HG02642 (cell line): ENCODE measurements at regions not wholly inside any gene's neighbourhood (a gene's known extent, or its start where the extent isn't known, plus 50 kb on each side); places are given as distances from the start of the nearest gene placed in this dataset.

Source experiments
- ATAC-seq: cut with Tn5 transposase; IDR thresholded peaks from one replicate; pipeline ENCODE4 v1.9.1; 2021; ENCODE audit warnings: mild to moderate bottlenecking; ENCODE audit not compliant: unreplicated experiment, poor library complexity

DNA sequence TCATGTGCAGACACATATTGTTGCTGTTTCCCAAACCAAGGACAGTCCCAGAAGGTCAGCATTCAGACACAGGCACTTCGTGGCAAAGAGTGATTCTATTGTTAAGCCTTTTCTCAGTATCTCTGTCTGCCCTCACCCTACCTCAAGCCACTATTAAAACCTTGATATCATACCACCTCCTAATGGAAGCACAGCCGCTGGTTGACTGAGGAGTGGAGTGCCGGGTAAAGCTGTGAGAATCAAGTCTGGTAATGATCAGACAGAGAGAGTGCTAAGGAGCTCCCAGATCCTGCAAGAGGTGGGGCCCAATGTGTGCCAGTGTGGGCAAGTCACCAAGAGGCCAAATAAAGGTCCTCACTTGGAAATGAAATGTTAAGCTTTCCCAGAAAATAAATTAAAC, 819.5 kb downstream of the BCL11A start:
- no peak for ATAC-seq

DNA sequence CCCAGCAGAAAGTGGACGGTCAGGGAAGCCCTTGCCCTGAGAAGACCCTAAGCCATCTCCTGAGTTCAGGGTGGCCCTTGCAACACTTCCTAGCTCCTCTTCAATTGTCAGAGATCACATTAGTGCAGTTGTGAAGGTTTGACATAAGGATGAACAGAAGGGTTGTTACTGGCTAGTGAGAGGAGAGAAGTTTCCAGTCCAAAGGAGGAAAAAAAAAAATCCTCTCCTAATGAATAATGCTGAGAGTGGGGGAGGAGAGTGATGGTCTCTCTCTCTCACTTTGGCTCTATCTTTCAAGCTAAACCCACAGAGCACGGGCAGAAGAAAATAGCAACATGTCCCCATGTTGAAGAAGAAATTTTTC, 819.9 kb downstream of the BCL11A start:
- no peak for ATAC-seq

DNA sequence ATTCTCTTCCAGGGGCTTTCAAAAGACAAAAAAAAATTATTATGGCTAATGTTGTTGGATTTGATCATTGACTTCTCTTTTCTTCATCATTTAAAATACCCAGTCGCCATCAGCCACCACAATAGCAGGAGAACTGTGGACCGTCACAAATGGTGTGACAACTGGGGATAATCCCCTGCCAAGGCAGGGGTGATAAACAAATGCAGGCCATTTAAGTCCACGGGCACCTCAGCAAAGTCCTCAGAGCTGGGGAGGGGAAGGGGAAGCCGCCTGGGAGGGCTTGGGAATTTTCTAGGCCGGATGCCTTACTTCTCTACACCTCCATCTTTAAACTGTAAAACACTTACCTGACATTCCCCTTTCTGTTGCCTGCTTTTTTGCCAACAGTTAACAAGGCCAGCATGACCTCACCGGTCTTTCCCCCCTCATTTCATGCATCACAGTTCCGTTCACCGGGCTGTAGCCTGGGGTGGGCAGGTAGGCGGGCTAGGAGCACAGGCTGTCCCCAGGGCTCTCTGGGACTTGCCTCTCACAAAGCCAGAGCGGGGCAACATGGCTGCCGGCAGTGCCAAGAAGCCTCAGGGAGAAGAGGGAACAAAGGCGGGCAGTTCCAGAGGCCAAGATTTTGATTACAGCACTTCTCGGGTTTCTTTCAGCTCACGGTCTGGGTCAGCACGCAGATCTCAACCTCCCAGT, 820.4 kb downstream of the BCL11A start:
- ATAC-seq: no peak

DNA sequence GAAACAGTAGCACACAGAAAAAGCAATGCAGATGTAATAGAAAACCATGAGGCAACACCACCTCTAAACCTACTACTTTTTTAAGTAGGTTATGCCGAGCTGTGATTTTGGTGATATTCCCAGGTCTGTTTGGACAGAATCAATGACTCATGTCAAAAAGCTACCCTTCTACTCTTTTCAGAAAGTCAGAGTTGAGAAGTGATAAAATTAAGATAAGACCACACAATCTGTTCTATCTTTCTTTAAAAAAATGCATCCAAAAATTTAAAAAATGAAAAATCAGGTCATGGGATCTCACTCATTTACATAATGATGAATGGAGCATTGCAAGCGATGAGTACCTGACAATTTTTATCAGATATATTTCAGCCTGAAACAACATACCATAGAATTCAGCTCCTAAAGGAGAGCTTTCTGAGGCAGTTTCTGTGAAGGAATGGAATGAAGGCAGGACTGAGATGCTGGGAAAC, 826.3 kb downstream of the BCL11A start:
- no peak for ATAC-seq

DNA sequence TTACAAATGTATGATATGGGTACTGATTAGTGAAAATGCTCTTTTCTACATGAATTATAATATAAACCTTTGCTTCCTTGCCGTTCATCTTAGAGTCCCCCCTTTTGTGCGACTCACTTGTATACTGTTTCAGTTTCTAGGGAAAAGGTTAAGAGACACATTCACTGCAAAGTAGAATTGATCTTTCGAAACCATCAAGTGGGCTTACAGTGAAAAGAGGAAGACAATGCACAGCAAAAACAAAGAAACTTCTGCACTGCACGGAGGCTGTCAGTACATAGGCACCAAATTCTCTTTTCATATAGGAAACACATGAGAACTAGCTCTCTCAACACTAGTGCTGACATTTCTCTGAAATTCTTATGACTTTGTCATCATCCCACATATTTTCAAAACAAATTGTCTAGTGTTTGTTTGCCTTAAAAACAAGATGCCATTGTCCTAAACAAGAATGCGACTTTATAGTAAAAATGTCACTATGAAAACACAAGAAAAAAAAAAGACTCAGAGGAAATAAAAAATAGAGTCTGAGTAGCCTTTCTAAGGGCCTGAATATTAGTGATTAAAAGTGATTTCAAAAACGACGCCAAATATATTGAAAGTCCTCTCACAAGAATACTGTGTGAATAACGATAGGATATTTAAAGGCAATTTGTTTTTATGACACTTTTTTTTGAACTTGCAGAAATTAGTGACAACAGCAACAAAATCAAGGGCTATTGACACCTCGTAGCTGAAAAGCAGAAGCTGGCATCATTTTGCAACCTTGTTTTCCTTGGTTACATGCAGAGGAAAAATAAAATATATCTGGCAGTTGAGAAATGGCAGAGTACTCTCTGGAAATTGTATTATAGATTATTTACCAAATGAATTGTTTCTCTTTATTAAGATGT, 827.0 kb downstream of the BCL11A start:
- ATAC-seq: no peak

DNA sequence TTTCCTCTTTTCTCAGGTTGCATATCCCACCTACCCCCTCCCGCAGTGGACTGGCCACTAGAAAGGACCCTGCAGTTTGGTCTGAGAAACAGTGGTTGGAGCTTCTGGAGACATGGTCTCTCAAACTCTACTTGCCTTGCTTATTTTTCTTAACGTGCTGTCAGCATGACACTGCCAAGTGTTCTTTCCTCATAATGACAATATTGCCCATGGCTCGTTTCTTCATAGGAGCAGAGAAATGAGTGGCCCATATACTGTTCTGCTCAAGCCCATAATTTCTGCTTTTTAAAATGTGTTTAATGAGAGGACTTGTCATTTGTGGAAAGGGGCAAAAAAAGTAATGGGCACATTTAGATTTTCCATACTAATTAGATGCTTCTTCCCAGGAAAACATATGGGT, 828.7 kb downstream of the BCL11A start:
- ATAC-seq: no peak

GRCh38 chr2:59720296-59720866, 833.1 kb downstream of the BCL11A start:
- ATAC-seq: no peak

DNA sequence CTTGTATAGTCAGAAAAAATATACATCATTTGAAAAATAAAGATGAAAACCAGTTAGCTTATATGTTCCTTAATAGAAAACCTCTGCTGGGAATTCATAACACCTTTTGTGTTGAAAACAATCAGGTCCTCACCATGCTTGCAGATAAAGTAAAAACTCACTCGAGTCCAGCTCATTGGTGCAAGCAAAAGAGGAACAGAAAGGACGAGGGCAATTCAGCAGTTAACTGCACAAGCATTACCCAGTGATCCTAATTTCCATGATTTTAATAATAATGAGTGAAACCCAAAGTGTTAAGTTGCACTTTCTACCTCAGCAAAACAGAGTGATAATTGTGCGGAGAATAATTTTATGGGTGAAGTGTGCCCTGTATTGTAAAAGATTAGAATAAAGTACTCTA, 839.9 kb downstream of the BCL11A start:
- no peak for ATAC-seq

DNA sequence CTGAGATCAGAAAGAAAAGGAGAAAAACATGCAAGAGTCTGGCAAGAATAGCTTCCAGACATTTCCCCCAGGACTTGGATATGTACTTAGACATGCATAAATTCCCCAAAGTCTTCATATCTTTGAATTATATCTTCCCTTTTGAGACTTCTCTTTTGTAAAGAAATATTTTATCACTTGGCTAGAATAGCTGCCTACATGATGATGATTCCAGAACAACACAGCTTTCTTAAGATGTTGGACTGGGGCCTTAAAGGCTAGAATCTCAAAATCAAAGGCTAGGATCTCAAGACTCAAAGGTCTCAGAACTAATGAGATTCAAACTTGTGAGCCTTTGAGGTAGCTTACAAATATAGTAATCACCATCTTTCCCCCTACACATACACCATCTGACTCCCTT, 842.3 kb downstream of the BCL11A start:
- ATAC-seq: no peak

- no peak for ATAC-seq
Observed at GRCh38 chr2:59706729-59707128, 846.7 kb downstream of the BCL11A start.

DNA sequence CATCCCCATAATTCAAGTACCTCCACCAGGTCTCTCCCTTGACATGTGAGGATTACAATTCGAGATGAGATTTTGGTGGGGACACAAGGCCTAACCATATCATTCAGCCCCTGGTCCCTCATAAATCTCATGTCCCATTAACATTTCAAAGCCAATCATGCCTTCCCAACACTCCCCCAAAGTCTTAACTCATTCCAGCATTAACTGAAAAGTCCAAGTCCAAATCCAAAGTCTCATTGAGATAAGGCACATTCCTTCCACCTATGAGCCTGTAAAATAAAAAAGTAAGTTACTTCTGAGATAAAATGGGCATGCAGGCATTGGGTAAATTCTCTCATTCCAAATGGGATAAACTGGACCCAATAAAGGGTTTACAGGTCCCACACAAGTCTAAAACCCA, 849.7 kb downstream of the BCL11A start:
- no peak for ATAC-seq

- ATAC-seq: no peak
Observed at GRCh38 chr2:59702026-59702425, 851.4 kb downstream of the BCL11A start.

GRCh38 chr2:59701271-59701994, 852.0 kb downstream of the BCL11A start:
- ATAC-seq: no peak

DNA sequence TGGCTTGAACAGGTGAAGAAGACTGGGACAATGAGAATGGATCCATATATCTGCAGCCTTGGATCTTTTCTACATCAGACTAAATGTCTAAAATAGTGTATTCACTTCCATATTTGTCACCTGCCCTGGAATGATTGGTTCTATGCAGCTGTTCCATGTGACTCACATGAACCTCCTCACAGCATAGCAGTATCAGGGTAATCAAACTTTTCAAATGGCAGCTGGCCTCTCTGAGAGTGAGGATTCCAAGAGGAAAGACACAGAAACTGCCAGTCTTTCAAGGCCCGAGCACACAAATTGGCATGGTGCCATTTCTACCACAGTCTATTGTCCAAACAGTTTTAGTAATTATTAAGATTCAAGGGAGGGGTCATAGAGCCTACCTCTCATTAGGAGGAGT, 859.3 kb downstream of the BCL11A start:
- no peak for ATAC-seq

DNA sequence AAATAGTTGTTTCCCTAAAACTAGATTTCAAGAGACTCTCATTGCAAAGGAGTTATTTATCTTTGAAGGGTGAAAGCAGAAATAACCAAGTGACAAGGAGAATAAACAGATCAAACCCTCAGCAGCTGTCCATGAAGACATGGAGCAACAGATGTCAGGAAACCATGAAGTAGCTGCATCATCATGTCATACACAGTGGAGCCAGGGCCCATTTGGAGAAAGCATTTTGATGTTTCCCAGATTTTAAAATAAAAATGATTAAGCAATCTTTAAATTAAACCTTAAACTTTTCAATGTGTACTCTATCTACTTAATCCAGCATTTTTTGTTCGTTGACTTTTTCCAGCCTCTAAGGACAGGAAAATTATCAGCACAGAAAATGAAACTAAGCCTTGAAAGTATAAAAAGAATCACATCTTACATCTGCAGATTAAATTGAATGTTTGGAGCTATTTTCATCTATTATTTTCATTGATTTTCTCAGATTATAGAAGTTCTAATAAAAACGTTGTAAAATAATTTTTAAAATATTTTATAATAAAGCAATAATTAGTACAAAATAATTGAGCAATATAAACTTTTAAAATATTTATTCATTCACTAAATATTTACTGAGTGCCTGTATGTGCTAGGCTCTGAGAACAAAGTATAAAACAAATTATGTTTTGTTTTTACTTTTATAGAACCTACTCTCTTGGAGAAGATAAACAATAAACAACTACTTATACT, 860.1 kb downstream of the BCL11A start:
- ATAC-seq: no peak

GRCh38 chr2:59691518-59692190, 861.8 kb downstream of the BCL11A start:
- ATAC-seq: no peak

- no peak for ATAC-seq
Observed at GRCh38 chr2:59690849-59691248, 862.6 kb downstream of the BCL11A start.

DNA sequence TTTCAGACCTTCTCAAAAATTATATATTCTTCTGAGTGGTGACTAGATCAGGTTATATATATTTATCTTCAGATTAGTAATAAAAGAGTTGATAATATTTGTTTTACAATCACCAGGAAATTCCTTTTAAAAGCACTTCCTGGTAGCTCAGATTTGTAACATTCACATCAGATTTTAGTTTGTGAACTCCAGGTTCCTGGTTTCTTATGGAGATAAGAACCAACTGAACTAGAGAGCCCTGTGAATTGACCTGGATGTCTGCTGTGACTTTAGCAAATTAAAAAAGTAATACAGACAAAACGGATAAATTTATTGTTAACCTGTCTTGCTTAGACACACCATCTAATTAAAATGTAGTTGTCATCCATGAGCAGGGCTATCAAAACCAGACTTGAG, 868.7 kb downstream of the BCL11A start:
- no peak for ATAC-seq

GRCh38 chr2:59684116-59684770, 869.2 kb downstream of the BCL11A start:
- ATAC-seq: no peak
